H1 (cell line): ENCODE measurements at regions not wholly inside any gene's neighbourhood (a gene's known extent, or its start where the extent isn't known, plus 50 kb on each side); places are given as distances from the start of the nearest gene placed in this dataset.

ENCODE experiments used
- ASH2L ChIP-seq: fragments of 200-600, 300-600 bp; sonication (generic); IDR thresholded peaks from one replicate; pipeline ENCODE4 v1.7.1; 2017; ENCODE audit warnings: low read length
- CBX5 ChIP-seq: fragments of 300-800, 300-1000 bp; sonication (generic); IDR thresholded peaks from 2 replicates; pipeline ENCODE4 v1.7.1; 2016; ENCODE audit warnings: antibody characterized with exemption, low read length, low read depth
- CHD7 ChIP-seq: fragments of 300-600 bp; sonication (generic); IDR thresholded peaks from 2 replicates; pipeline ENCODE4 v1.7.1; 2012; ENCODE audit warnings: low read length, moderate library complexity, mild to moderate bottlenecking, inconsistent platforms; ENCODE audit not compliant: insufficient replicate concordance
- E2F6 ChIP-seq: IDR thresholded peaks from 2 replicates; pipeline ENCODE4 v1.6.1; 2012; ENCODE audit warnings: inconsistent platforms
- RBBP5 ChIP-seq: IDR thresholded peaks from 2 replicates; pipeline ENCODE4 v1.7.1; 2012; ENCODE audit warnings: low read depth, mild to moderate bottlenecking, inconsistent platforms, low read length, moderate library complexity, borderline replicate concordance
- RNF2 ChIP-seq: fragments of 200-900, 300-1000 bp; sonication (generic); IDR thresholded peaks from 2 replicates; pipeline ENCODE4 v1.7.1; 2016; ENCODE audit warnings: borderline replicate concordance, low read depth, mild to moderate bottlenecking, antibody characterized with exemption, low read length; ENCODE audit not compliant: poor library complexity, severe bottlenecking; ENCODE audit errors: missing control alignments
- SP2 ChIP-seq: IDR thresholded peaks from 2 replicates; pipeline ENCODE4 v1.6.1; 2012; ENCODE audit warnings: mild to moderate bottlenecking, low read length, inconsistent platforms
- USF2 ChIP-seq: IDR thresholded peaks from 2 replicates; pipeline ENCODE4 v1.6.1; 2011; ENCODE audit warnings: low read length, improper control_type of control experiment
- ZNF274 ChIP-seq: IDR thresholded peaks from 2 replicates; pipeline ENCODE4 v1.7.0; 2012; ENCODE audit warnings: low read length, borderline replicate concordance; ENCODE audit errors: extremely low read depth

GRCh38 chr9:127557466-127557869, 54.6 kb upstream of the STXBP1 start (continued):
- no peak for TF ChIP-seq CHD7
- TF ChIP-seq RBBP5: no peak
- TF ChIP-seq ASH2L: no peak
- no peak for TF ChIP-seq RNF2
- no peak for TF ChIP-seq ZNF274
- no peak for TF ChIP-seq E2F6
- TF ChIP-seq CBX5: no peak
- TF ChIP-seq USF2: no peak
- no peak for TF ChIP-seq SP2
